Fibroblast of upper back skin (primary cell): ENCODE measurements at regions not wholly inside any gene's neighbourhood (a gene's known extent, or its start where the extent isn't known, plus 50 kb on each side); places are given as distances from the start of the nearest gene placed in this dataset.
A peak's percentile ranks its signal among the peaks of the same experiment; 100 is the strongest.

Source experiments
- DNase-seq: peaks from one replicate; pipeline ENCODE4 v3.0.0-alpha.2; 2013

GRCh38 chr5:71865665-71866320, 146.7 kb downstream of the CARTPT start:
- DNase-seq, result no peak

GRCh38 chr5:71872311-71872864, 153.3 kb downstream of the CARTPT start:
- DNase-seq, result peak; percentile 53

GRCh38 chr5:71873191-71873591, 154.1 kb downstream of the CARTPT start:
- DNase-seq, result no peak

- no peak for DNase-seq
These were observed 155.4 kb downstream of the CARTPT start for GRCh38 chr5:71874521-71874920.

GRCh38 chr5:71877511-71877910, 158.4 kb downstream of the CARTPT start:
- DNase-seq, result no peak

GRCh38 chr5:71880536-71880935, 161.5 kb downstream of the CARTPT start:
- no peak for DNase-seq

- peak; percentile 57 for DNase-seq
These were observed 164.0 kb downstream of the CARTPT start for GRCh38 chr5:71882826-71883741.

GRCh38 chr5:71883742-71884103, 164.6 kb downstream of the CARTPT start:
- peak; percentile 29 for DNase-seq

- no peak for DNase-seq
These were observed 165.9 kb downstream of the CARTPT start for GRCh38 chr5:71884926-71885325.

- peak; percentile 25 for DNase-seq
These were observed 167.3 kb downstream of the CARTPT start for GRCh38 chr5:71886406-71886805.

GRCh38 chr5:71887680-71888079, 168.6 kb downstream of the CARTPT start:
- DNase-seq, result peak; percentile 86

- no peak for DNase-seq
These were observed 172.3 kb downstream of the CARTPT start for GRCh38 chr5:71891406-71891805.

- DNase-seq, result peak; percentile 54
These were observed 172.8 kb downstream of the CARTPT start for GRCh38 chr5:71891856-71892255.

GRCh38 chr5:71892641-71893365, 173.7 kb downstream of the CARTPT start:
- no peak for DNase-seq

GRCh38 chr5:71893451-71893850, 174.4 kb downstream of the CARTPT start:
- DNase-seq, result no peak

- no peak for DNase-seq
These were observed 175.0 kb downstream of the CARTPT start for GRCh38 chr5:71894091-71894490.

- no peak for DNase-seq
These were observed 176.5 kb downstream of the CARTPT start for GRCh38 chr5:71895546-71895945.

- DNase-seq, result peak; percentile 58
These were observed 180.8 kb downstream of the CARTPT start for GRCh38 chr5:71899865-71900342.

GRCh38 chr5:71903808-71904207, 184.7 kb downstream of the CARTPT start:
- no peak for DNase-seq

GRCh38 chr5:71904852-71905251, 185.8 kb downstream of the CARTPT start:
- DNase-seq, result no peak

GRCh38 chr5:71905834-71906711, 187.0 kb downstream of the CARTPT start:
- no peak for DNase-seq

GRCh38 chr5:71907001-71907588, 188.0 kb downstream of the CARTPT start:
- no peak for DNase-seq
